ENCODE measurements at regions not wholly inside any gene's neighbourhood (a gene's known extent, or its start where the extent isn't known, plus 50 kb on each side); places are given as distances from the start of the nearest gene placed in this dataset.

GRCh38 chr12:114018669-114019068 lies 52.5 kb upstream of the RBM19 start:
- DNase-seq (ENCODE audit: low spot score), result no peak
